Uterus (tissue), 2 donors: ENCODE measurements at regions not wholly inside any gene's neighbourhood (a gene's known extent, or its start where the extent isn't known, plus 50 kb on each side); places are given as distances from the start of the nearest gene placed in this dataset.

Experiments
- POLR2A ChIP-seq, 2 donors: fragments of 450-650 bp; IDR thresholded peaks; one replicate each; pipeline ENCODE4 v1.6.1; 2016; ENCODE audit warnings: antibody characterized with exemption in 2 of 2, mild to moderate bottlenecking in 1 of 2, moderate library complexity in 1 of 2
- TF ChIP-seq, protein P1 (sequence below), 4 experiments: fragments of 200-600 bp in 2 of 4; fragments of 450-650 bp in 2 of 4; sonication (generic) in 2 of 4; IDR thresholded peaks; one replicate each; pipeline ENCODE4 v1.5.1; 2016 to 2019; ENCODE audit warnings: antibody characterized with exemption in 4 of 4, mild to moderate bottlenecking in 2 of 4, moderate library complexity in 1 of 4

DNA sequence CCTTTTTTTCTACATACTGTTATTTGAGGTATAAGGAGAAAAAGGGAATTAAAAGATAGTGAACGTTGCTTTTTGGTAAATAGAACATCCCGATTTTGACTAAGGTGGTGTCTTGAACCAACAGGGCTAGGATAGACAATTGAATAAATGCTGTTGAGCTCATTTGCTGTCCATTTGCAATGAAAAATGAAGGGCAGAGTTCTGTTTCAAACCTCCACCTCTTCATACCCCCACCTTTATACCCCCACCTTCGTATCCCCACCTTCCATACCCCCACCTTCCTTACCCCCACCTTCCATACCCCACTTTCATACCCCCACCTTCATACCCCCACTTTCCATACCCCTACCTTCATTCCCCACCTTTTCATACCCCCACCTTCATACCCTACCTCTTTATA lies 93.4 kb upstream of the NAA20 start:
- TF ChIP-seq, protein P1, sequence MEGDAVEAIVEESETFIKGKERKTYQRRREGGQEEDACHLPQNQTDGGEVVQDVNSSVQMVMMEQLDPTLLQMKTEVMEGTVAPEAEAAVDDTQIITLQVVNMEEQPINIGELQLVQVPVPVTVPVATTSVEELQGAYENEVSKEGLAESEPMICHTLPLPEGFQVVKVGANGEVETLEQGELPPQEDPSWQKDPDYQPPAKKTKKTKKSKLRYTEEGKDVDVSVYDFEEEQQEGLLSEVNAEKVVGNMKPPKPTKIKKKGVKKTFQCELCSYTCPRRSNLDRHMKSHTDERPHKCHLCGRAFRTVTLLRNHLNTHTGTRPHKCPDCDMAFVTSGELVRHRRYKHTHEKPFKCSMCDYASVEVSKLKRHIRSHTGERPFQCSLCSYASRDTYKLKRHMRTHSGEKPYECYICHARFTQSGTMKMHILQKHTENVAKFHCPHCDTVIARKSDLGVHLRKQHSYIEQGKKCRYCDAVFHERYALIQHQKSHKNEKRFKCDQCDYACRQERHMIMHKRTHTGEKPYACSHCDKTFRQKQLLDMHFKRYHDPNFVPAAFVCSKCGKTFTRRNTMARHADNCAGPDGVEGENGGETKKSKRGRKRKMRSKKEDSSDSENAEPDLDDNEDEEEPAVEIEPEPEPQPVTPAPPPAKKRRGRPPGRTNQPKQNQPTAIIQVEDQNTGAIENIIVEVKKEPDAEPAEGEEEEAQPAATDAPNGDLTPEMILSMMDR (IDR thresholded peaks at IDR 0.05), result no peak
- no peak for TF ChIP-seq POLR2A (IDR thresholded peaks at IDR 0.05)
